ENCODE measurements at regions not wholly inside any gene's neighbourhood (a gene's known extent, or its start where the extent isn't known, plus 50 kb on each side); places are given as distances from the start of the nearest gene placed in this dataset.

DNA sequence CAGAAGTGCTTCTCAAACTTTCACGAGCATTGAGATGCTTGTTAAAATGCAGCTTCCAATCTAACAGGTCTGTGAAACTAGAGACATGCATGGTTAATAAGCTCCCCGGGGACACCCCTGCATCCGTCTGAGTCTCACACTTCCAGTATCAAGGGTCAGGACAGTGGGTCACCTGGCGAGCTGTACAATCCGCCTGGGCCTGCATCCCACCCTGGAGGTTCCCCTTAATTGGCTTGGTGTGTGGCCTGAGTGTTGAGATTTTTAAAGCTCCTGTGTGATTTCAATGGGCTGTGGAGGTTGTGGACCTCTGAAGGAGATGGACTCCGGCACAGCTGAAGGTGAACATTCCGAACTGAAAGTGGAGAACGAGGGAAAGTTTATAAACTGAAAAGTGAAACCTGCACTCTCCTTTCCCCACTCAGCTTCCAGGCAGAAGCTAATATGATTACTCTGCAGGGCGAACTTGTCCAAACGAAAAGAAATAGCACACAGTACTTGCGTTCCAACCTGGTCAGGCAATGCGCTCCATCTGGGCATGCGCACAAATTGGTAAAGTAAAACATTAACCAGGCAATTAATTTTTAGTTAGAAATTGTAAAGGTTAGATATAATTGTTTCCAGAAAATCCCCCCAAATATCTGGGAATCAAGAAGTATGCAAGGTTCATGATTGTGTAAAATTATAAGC is 191.7 kb upstream of the ALKAL2 start:
- no peak for DNase-seq

DNA sequence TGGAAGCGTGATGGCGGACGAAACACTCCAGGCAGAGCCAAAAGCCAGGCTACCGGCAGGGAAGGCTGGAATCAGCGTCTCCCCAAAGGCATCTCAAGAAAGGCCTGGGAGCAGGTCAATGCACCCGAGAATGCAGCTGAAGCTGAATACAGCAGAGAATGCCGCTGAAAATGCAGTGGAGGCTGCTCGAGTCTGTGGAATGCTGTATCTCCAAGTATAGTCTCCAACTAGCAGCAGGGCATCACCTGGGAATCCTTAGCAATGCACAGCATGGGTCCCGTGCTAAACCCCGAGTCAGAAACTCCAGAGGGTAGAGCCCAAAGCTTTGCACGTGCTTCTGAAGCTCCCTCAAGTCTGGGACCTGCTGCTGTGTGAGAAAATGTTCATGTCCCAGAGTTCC is 191.1 kb upstream of the ALKAL2 start:
- no peak for DNase-seq

DNA sequence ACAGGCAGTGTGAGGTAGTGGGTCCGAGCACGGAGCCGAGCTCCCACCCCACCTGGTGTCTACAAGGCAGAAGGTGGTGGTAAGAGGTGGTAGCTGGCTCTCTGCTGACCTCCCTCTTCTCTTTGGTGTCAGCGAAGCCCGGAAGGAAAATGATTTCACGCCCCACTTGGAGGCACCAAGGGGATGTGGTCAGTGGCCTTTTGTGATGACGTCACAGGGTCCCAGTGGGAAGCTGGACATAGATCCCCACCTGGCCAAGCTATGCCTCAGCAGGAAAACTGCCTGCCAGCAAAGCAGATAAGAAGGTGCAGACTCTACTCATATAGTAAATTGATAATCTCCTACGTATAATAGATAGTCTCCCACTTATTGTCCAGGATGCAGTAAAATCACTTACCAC is 183.7 kb upstream of the ALKAL2 start:
- DNase-seq = no peak

DNA sequence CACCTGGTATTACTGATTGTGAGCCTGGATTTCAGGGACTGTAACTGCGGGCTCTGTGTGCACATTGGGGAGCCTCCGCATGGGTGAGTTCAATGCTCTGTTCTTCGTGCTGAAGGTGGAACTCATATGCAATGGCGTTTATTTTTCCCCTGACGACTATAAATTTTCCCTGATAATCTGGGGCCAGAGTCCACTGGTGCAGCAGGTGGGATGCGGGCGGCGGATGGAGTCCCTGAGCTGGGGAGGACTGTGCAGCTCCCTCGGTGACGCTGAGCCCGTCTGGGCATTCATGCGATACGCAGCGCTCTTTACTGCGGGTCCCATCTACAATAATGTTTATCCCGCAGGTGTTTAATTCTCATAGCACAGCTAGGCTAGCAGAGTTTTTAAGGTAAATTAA is 181.6 kb upstream of the ALKAL2 start:
- DNase-seq = no peak

DNA sequence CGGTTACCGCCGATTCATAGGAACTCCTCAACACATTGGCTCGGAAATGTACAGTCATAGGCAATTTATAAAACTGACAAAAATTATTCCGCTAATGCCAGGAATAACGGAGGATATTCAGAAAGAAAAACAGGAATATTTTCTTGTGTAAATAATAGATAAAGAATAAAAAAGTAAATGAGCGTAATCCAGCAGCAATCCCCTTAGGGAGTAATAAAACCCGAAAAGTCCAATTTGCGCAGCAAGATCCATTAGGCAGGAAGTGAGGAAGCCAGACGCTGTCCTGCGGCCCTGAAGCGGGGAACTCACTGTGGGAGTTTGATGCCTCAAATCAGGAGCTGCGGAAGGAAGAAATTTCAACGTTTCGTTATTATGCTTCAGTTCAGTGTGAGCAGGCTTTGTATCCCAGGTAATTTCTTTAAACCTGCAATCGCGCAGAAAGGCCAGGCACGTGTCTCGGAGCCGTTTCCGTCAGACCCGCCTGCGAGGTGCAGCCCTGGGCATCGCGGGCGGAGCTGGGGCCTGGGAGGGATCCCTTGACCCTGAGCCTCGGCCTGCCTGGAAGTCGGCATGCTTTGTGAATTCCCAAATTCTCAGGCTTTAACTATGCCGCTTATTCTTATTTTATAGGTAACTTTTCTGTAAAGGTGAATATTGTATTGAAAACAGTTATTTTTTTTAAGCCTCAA is 180.9 kb upstream of the ALKAL2 start:
- no peak for DNase-seq

DNA sequence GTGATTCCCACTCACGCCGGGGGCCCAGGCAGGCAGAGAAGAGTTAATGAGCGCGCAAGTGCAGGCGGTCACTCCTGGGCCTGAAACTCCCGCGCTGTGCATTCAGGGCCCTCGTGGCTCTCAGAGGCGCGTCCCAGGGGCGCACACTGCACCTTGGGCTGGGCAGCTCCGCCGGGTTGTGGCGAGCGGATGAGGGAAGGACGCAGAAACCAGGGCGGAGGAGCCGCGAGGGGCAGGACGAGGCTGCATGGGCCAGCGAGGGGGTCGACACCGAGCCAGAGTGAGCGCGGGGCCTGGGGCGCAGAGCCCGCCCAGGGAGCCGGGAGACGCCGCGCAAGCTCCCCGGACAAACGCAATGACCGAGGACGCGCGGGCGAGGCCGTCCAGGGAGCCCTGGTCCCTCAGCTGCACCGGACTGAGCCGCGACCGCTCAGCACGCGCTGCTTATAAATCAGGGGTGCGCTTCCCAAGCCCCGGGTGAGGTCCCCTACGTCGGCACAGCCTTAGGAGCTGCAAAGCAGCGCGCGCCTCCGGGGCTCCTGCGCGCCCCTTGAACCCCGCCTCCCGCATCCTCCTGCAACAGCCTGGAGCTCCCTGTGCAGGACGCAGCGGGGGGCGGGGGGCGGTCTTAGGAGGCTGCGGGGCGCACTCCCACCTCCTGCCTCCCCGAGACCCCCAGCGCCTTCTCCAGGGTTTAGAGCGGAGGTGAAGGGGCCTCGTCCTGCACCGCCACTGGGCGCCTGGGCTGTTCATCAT is 180.2 kb upstream of the ALKAL2 start:
- no peak for DNase-seq

DNA sequence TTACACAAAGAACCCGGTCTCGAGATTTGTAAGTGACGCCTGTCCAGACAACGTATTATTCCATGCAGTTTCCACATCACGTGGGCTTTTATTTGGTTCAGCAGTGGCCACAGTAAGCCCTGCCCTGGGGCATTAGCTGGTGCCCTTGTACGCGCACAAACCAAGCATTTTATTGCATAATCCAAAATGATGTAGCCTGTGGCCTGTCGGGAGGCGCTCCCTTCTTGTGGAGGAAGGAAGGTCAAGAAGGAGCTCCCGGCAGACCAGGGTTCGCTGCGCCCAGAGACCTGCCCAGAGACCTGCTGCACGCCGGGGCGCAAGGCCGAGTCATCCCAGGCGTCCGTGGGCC is 179.6 kb upstream of the ALKAL2 start:
- DNase-seq = no peak

DNA sequence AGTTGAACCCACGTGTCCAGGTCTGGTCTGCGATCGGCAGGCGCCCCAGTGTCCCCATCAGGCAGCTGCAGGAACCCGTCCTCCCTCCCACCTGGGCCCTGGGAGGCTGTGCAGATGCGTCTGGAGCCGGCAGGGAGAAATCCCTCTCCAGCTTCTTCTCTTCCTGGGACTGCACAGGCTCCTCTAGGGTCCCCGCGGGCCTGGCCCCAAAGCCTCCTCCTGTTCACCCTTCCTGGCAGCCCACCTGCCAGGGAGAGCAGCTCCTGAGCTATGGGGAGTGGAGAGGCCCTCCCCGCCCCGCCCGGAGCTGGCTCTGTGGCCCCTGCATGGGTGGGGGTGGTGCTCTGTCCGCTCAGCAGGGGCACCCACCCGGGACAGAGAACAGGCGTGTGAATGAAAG is 179.2 kb upstream of the ALKAL2 start:
- no peak for DNase-seq

DNA sequence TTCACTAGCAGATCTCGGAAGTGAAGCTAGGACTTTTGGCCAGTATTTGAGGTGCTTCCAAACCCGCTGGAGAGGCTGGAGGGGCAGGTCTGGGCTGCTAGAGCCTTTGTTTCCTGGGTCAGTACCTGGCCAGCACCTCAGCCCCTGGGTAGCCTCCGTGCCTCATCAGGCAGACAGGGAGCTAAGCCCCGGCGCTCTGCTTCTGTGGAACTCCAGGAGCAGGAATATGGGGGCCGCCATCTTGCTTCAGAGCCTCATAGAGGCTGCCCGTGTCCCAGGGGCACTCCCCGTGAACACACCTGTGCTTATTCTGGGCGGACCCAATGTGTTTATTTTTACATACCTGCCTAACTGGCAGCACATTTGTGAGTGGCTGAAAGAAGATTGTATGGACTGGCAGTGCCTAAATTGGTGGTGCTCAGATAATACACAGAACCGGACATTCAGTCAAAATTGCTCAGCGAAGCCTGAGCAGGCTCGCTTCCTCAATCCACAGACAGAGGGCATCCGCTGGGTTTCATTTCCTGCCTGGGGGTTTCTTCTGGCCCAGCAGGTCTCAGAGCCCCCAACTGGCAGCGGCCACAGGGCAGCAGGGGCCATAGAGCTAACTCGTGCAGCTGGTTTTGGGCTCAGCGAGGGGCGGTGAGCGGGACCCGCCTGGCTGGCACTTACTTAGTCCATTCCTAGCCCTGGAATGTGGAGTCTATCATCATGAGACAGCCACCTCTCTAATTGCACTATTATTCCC is 176.8 kb upstream of the ALKAL2 start:
- DNase-seq = no peak

DNA sequence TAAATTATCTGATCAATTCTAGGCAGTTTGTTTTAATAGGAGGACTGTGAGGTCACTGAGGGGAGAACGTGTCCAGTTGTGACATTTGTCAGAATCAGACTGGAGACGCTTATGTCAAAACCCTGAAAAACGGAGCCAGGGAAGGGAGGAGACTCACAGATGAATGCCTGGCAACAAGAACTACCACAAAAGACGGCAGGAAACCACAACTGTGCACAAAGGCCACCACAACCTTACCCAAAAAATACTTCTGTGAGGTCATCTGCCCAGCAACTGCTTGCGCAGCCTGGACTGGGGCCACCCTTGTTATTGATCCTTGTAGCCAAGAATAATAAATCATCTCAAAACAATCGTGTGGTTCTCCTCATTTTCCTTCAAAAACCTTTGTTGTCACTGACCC is 173.0 kb upstream of the ALKAL2 start:
- DNase-seq = no peak

DNA sequence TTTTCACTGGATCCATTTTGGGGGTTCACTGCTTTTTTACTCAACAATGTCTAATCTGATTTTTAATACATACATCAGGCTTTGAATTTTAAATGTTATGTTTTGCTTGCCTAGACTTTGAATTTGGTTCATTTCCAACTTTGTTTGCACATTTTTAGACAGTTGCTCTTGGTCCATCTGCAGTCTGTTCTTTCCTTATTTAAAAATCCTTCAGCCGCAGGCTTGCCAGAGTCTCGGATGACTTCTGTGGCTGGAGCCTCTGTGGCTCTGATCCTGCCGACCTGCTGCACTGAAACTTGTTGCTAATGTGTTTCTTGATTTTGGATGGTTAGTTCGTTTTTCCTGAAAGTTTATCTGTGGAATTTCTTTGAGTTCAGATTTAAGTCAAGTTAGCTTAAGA is 172.0 kb upstream of the ALKAL2 start:
- DNase-seq = no peak

DNA sequence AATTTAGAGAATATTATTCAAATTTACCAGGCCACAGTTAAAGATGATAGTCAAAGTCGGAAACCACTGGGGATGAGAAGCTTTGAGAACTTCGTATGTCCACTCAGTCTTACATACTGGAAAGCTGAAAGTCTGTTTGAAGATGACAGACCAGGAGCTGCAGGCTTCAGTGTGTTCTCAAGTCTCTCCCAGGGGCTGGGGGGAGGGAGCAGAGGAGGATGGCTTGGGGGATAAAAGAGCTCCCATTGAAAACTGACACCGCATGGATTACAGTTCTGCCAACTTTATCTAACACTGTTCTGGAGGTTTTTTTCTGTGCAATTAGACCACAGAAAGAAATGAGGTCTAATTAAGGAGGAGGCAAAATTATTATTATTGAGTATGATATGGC is 170.5 kb upstream of the ALKAL2 start:
- no peak for DNase-seq

DNA sequence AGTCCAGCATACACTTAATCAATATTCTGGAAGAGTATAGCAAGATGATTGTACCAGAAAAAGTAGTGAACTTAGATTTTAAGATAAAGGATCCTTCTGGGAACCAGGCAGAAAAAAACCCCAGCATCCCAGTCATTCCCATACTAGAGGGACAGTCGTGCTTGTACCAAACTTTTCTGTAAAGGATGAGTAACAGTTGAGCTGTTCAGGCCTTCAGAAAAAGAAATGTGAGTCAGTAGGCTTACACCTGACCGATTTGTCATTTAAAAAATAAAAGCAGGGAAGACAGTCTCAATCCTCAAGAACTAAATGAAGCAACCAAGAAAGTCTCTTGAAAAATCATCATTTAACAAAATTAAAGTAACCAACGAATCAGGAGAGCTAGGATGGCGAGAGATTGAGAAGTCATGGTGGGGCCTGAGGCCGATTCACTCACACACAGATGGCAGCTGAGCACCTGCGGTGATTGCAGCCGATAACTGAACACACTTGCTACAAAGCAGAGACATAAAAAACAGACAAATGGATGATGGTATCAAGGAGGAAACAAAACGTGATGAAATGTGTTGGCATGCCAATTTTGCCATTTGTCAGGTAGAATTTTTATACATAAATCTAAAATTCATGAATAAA is 170.0 kb upstream of the ALKAL2 start:
- no peak for DNase-seq

DNA sequence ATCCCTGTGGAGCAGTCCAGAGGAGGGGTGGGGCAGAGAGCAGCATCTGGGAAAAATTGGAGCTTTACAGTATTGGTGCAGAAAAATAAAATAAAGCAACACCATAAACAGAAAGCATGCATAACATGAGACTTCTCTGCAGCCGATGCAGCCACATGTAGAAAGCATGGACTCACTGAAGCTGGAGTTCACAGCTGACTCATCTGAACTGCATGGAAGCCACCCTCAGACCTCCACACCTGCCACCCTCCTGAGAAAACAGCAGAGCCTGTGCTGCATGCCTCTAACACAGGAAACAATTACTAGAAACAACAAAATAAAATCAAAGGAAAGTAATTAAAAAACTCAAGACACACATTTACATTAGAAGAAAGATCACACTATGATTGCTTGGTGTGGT is 169.4 kb upstream of the ALKAL2 start:
- DNase-seq = no peak

DNA sequence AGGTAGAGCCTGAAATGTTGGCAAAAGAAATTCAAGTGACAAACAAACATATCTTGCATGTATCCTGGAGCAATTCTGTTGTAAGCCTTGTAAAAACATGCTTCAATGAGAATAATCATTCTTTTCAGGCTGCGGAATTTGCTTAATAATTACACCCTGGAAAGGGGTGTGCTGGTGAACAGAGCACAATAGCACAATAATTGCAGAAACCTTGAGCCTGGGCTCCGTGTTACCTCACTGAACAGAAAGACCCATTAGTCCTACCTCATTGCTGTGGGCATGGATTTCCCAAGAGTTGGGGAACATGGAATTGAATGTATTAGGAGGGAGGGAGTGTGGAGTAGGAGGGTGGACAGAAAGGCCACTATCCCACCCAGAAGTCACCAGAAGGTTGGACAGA is 168.0 kb upstream of the ALKAL2 start:
- DNase-seq = no peak

DNA sequence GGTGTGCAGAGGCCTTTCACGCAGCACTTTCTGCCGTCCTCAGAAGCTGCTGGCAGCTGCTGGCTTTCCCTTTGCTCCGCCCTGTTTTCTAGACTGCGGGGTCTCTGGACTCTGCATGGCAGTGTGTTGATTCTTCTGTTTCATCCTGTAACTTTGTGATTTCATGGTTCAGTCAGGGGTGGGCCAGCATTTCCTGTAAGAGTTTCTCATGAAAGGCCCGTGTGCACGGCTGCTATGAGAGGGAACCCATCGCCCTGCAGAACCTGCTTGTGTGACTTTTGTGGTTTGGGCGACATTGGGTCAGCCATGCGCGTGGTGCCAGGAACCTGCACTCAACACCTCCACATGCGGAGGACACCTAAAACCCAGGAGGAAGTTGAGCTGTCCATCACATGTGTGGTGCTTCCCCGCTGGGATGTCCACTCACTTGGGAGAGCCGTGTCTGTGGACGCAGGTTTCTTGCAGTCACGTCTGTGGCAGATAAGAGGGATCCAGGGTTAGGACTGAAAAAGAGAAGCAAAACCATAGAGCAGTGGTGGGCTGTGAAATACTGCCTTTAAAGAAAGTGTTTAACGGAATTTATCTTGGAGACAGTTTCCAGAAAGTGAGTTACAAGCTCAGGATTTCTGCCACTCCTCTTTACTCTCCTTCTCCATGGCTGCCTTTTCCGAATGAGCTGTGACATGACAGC is 167.3 kb upstream of the ALKAL2 start:
- no peak for DNase-seq

DNA sequence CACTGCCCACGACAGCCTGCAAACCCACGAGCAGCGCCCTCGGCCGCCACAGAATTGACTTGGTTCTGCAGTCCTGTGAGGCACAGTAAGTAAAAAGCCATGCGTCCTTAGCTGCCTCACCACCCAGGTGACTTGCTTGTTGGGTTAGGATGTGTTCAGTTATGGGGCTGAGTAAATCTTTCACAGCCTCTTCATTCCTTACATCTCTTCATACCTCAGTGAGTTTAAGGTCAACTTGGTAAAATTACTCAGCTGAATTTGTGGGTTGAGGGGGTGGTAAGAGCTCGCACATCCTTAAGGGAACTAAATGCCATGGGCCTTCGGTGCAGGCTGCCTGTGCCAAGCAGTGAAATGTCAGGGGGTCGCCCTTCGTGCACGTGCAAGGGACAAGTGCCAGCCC is 165.2 kb upstream of the ALKAL2 start:
- DNase-seq = no peak

DNA sequence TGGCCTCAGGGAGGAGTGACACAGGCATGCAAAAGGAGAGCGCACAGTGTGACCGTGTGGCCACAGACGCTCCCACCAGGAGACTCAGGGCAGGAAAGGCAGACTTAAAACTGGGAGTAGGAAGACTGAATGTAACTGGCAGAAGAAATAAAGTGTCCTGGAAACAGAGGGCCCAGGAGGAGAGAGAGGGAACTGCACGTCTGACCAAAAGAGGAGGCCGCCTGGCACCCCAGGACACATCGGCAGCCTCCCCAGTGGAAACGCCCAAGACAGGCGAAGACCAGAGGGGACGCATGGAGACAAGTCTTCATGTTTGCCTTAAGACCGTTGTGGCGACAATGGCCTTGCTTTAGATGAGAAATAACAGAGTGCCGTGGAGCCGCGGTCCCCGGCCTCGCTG is 163.6 kb upstream of the ALKAL2 start:
- no peak for DNase-seq

DNA sequence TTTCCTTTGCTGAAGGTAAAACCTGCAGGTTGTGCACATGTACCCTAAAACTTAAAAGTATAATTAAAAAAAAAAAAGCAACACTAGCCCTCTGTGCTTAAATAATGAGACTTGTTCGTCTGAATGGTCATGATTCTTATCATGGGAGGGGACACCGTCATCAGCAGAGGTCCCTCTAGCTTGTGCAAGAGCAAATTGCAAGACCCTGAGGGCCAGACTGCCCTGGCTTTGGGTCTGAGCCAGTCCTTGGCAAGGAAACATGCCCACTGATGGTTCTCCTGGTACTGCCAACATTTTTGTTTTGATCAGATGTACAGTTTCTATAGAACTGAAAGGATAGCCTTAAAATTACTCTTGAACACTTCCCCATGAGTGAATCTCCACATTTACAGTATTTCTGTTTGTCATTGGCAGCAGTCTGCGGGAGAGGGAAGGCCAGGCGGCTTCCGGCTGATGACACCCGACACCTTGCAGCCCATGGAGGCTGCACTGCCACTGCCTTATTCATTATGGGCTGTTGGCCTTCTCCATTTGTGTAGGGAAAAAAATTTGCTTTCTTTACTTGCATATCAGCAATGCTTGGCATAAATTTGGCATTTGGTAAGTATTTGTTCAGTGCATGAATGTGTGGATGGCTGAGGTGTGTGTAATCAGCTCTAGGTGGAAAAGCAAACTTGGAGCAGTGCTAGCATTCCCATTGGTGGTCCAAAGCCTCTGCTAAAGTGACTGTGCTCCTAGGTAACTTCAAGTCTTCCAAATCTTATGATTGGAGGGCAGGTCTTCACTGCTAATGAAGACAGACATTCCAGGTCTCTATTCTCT is 161.6 kb upstream of the ALKAL2 start:
- no peak for DNase-seq

DNA sequence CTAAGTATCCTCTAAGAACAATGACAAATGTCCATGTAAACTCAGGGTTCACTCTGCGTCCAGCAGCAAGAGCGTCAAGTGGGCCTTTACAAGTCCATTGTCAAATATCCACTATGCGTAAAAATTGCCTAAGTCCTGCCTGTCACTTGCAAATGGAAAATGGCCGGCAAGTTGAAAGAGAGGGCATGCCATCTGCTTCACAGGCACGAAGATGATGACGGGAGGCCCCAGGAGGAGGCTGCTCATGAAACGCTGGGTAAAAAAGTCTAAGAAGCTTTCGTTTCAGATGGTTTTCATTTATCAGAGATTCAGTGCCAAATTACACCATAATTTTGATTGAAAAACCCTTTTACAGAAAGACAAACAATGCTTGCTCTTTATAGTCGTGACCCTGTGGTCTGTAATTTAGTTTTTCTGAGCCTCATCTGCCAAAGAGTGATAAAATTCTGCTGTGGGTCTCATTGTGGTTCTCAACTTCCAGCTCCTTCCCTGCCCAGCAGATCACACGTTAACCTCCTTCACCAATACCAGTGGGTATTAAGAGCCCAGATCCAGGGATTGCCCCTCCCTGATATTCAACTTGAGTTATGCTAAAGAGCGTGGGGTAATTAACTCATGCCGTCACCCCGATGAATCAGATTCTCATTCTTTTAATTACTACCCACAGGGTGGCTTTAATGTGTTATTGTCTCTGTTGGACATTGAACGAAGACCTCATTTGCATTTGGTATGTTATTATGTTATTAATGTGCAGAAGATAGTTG is 160.2 kb upstream of the ALKAL2 start:
- no peak for DNase-seq

Measured in fibroblast of skin of abdomen (primary cell).